SKM-1 treated with dmso at 0.1 percent for 144 hours (cell line): ENCODE measurements at regions not wholly inside any gene's neighbourhood (a gene's known extent, or its start where the extent isn't known, plus 50 kb on each side); places are given as distances from the start of the nearest gene placed in this dataset.
"Not testable (repeated sequence)": the region's sequence is repeated elsewhere in the genome, so short reads cannot be mapped to it uniquely, and the experiment has no call there.

Source experiments
- DNase-seq: peaks from one replicate; lab custom pipeline; 2025; ENCODE audit not compliant: unreplicated experiment; lab: John Stamatoyannopoulos, UW

GRCh38 chr5:166571668-166572067 lies 1719.8 kb upstream of the WWC1 start:
- no peak for DNase-seq

- DNase-seq, result no peak
Observed at GRCh38 chr5:166576323-166576722, 1715.1 kb upstream of the WWC1 start.

- DNase-seq, result no peak
Observed at GRCh38 chr5:166581826-166582225, 1709.6 kb upstream of the WWC1 start.

DNA sequence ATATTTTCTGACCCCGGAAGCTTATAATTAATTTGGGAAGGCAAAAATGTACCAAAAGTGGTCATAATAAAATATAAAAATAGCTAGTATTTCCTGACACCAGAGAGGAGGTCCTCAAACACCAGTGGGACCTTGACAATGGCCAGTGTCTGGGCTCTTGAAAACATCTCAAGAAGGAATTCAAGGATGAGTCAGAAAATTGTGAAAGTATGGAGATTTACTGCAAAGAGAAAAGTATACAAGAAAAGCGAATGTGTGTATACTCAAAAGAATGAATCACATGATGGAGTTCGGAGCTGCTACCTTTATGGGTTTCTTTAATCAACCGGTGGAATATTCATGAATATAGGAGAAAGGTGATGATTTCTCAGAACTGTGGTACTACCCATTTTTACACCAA lies 1709.0 kb upstream of the WWC1 start:
- DNase-seq, result no peak

- DNase-seq, result peak; percentile 21
Observed at GRCh38 chr5:166594567-166594966, 1696.9 kb upstream of the WWC1 start.

- DNase-seq, result no peak
Observed at GRCh38 chr5:166595274-166595951, 1696.0 kb upstream of the WWC1 start.

DNA sequence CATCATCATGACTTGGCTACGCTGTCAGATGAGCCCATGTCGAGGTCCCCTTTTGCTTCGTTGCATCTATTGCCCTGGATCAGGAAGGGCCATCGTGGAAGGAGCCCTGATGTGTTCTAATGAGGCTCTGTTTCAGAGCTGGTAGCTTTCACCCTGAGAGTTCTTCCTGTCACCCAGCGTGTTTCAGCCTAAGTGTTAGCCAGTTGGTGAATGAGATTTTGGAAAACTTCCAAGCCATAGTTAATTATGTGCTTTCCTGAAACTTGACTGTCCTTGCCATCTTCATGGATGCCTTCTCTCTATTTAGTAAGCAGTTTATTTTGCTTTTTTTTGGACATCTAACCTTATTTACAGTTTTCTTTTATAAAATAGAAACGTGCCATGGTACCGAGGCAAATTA lies 1695.4 kb upstream of the WWC1 start:
- DNase-seq, result no peak

GRCh38 chr5:166602271-166602670 lies 1689.2 kb upstream of the WWC1 start:
- DNase-seq, result no peak

DNA sequence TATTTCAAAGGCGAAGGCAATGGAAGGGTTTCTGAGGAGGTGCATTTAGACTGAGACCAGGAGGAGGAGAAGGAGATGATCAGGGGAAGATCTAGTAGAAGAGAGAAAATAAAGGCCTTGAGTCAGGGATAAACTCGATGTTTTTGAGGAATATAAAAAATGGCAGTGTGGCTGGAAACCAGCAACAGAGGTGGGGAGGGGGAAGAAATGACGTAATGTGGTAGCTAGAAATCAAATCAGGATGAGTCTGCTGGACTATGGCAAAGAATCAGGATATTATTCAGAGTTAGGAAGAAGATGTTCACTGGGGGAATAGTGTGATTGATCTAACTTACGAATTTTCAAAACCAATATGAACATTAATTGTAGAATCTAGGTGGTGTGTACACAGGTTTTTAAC lies 1673.9 kb upstream of the WWC1 start:
- no peak for DNase-seq

DNA sequence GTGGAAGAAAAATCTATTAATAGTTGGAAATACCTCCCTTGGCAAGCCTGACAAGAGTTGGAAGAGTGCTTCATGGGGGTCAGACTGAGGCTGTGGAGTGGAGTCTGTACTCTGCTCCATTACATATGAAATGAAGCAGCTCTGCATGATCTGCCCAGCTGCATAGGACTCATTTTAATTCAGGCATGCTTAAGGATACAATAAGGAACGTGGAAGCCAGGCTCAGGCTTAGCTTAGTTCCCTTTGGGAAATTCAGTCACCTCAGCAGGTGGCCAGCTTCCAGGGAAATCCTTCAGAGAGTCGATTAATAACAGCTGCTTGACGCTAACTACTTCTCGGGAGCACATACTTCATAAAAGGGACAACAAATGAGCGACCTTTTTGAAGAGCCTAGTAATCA lies 1672.9 kb upstream of the WWC1 start:
- no peak for DNase-seq

- DNase-seq, result no peak
Observed at GRCh38 chr5:166624573-166624972, 1666.9 kb upstream of the WWC1 start.

- DNase-seq, result no peak
Observed at GRCh38 chr5:166625210-166625865, 1666.1 kb upstream of the WWC1 start.

- no peak for DNase-seq
Observed at GRCh38 chr5:166637295-166637694, 1654.2 kb upstream of the WWC1 start.

DNA sequence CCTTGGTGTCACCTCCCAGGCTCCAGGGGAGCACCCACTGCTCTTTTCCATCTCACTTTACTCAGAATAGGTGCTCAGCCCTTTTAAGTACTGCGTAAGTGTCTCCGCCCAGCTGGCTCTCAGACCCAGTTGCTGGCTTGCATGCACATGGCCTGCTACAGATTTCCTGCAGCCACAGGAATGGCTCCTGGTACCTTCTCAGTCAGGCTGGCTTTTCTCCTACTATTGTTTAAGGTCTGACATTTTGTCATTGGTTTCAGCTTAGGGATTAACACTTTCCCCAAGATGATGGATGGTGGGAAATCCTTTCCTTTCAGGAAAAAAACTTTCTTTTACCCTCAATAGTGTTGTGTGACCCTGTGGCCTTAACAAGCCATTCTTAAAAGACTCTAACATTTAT lies 1652.3 kb upstream of the WWC1 start:
- no peak for DNase-seq

- not testable (repeated sequence) for DNase-seq
Observed at GRCh38 chr5:166640136-166640535, 1651.3 kb upstream of the WWC1 start.

DNA sequence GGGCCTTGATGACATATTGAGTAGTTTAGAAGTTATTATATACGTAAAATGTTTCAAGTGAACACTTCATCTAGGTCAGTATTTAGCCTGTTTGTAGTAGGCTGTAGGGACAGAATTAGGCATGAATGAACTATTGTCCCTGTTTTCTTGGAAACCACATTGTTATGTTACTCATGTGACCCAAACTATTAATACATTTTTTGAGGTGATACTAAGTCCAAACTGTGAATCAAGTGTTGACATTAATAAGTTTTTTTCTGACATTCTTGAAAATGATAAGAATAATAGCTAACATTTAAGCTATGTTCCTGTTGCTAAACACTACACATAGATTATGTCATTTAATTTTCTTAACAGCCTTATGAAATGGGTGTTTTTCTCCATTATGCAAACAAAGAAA lies 1642.7 kb upstream of the WWC1 start:
- DNase-seq, result no peak

GRCh38 chr5:166649676-166650075 lies 1641.8 kb upstream of the WWC1 start:
- no peak for DNase-seq

DNA sequence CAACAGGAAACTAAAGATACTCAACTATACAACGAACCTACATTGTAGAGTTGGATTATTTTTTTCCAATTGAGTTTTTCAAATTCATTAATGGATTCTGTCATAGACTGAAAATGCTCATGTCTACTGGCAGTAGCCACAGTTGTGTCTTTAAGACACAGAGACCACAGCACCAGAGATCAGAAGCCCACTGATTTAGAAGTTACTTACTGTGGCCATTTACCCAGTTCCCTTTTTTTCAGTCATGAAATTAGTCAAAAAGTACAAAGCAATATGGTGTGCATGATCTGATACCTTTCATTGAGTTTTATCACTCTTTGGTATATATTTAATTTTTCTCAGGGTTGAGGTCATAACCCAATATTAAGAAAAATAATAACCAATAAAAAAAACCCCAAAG lies 1640.2 kb upstream of the WWC1 start:
- no peak for DNase-seq

- no peak for DNase-seq
Observed at GRCh38 chr5:166671811-166672210, 1619.6 kb upstream of the WWC1 start.

DNA sequence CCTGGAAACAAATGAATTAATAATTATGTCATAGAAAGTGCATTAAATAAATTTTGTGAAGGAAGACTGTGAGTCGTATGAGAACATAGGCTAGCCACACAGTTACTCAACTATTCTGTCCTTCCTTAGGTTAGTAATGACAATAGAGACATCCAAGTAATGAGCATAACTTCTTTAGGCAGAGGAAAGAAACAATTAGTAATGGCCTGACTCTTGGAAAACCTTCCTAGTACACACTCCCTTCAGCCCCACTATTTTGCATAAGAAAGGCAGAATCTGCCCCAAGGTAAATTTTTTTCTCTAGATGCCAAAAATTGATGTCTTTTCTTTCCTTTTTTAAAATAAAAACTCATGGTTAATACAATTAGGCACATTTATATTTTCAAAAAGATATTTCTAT lies 1619.0 kb upstream of the WWC1 start:
- no peak for DNase-seq

- no peak for DNase-seq
Observed at GRCh38 chr5:166677891-166678290, 1613.6 kb upstream of the WWC1 start.

DNA sequence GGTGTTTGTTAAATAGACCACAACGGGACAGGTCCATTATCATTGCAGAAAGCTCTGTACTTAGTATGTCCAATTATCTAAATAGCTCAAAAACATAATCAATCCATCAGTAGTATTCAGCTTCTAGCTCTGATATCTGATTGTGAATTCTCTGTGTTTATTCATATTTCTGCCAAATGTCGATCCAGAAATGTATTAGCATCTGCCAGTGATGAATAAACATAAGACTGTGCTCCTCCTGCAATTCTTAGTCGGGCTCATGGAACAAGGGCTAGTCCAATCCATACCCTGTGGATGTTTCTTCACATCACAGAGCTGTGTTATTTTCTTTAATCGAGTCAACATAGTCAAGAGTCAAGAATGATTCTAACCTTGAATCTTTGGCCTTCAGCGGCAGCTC lies 1612.1 kb upstream of the WWC1 start:
- no peak for DNase-seq

DNA sequence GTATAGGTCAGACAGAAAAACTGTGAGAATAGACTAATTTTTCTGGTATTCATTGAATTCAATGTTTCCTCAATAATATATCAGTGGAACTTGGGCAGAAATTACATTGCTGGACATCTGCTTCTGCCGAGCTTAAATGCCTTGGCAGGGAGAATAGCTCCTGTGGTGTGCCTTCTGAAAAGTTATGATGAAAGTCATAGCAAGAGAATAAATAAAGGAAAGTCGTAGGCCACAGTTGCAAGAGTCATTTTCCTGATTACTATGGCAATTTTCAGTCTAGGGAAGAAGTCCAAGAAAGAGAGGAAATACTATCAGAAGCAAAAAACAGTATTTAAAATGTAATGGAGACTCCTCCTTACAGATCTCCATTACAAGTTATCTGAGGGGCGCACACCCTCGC lies 1596.1 kb upstream of the WWC1 start:
- no peak for DNase-seq
